Prostate gland (tissue), 2 donors: ENCODE measurements at regions not wholly inside any gene's neighbourhood (a gene's known extent, or its start where the extent isn't known, plus 50 kb on each side); places are given as distances from the start of the nearest gene placed in this dataset.

ENCODE experiments used
- DNase-seq: peaks from one replicate; pipeline ENCODE4 v3.0.0-alpha.2; 2019; ENCODE audit warnings: low spot score
- H3K27ac ChIP-seq, 2 donors: fragments of 200-600 bp; sonication (generic); 2 replicates each; pipeline ENCODE4 v1.5.1; 2017 to 2019
- H3K27me3 ChIP-seq: fragments of 200-600 bp; sonication (generic); replicated peaks from 2 replicates; pipeline ENCODE4 v1.5.1; 2019; ENCODE audit not compliant: insufficient read depth
- H3K36me3 ChIP-seq, 2 donors: fragments of 200-600 bp; sonication (generic); 1 replicate in 1 of 2; 2 replicates in 1 of 2; pipeline versions ENCODE4 v1.5.1 to v1.8.1; 2017 to 2019
- H3K4me1 ChIP-seq: fragments of 200-600 bp; sonication (generic); replicated peaks from 2 replicates; pipeline ENCODE4 v1.5.1; 2019
- H3K4me3 ChIP-seq, 2 donors: fragments of 200-600 bp; sonication (generic); 2 replicates each; pipeline ENCODE4 v1.5.1; 2017 to 2019
- H3K9me3 ChIP-seq: fragments of 200-600 bp; sonication (generic); 2 replicates; pipeline ENCODE4 v1.5.1; 2017
- CTCF ChIP-seq, 4 experiments: fragments of 200-600 bp in 2 of 4; fragments of 450-650 bp in 2 of 4; sonication (generic) in 2 of 4; IDR thresholded peaks; 1 replicate in 3 of 4; 2 replicates in 1 of 4; pipeline ENCODE4 v1.5.1; 2016 to 2019; ENCODE audit warnings: antibody characterized with exemption in 4 of 4, mild to moderate bottlenecking in 2 of 4, moderate library complexity in 2 of 4
- POLR2A ChIP-seq: fragments of 450-650 bp; IDR thresholded peaks from one replicate; pipeline ENCODE4 v1.6.1; 2016; ENCODE audit warnings: antibody characterized with exemption, mild to moderate bottlenecking
- POLR2AphosphoS5 ChIP-seq: sonication (generic); formaldehyde crosslinking; IDR thresholded peaks from one replicate; pipeline ENCODE4 v1.6.1; 2017; ENCODE audit warnings: antibody characterized with exemption
- WGBS: methylation state at CpG from one replicate; pipeline ENCODE4 v1.1.5; 2018; 5-methylcytosine and 5-hydroxymethylcytosine counted together
- intact Hi-C: fragments of 100-400 bp; cut with DNase I; formaldehyde crosslinking; loops from one replicate; pipeline ENCODE4 v1.14.2; 2022

GRCh38 chr12:73277971-73278370 is 1005.8 kb downstream of the TRHDE start:
- no peak for DNase-seq
- Histone ChIP-seq H3K9me3 (no peaks in the 10 kb centered on the region), H3K4me3 (no peak overlapping the region), H3K27me3 (no peaks in the 10 kb centered on the region), H3K27ac (no peak overlapping the region), H3K4me1 (no peaks in the 10 kb centered on the region), H3K36me3 (no peaks in the 10 kb centered on the region)
- TF ChIP-seq POLR2AphosphoS5, result no peak
- no peak for TF ChIP-seq POLR2A
- no peak for TF ChIP-seq CTCF (IDR thresholded peaks at IDR 0.05)
- intact Hi-C loops, result no loop called here

- intact Hi-C loops, result no loop called here
- Histone ChIP-seq H3K4me3 (no peak overlapping the region), H3K36me3 (no peaks in the 10 kb centered on the region), H3K27me3 (no peaks in the 10 kb centered on the region), H3K9me3 (no peaks in the 10 kb centered on the region), H3K4me1 (no peaks in the 10 kb centered on the region), H3K27ac (no peak overlapping the region)
- WGBS, result 85% methylated on average over 2 of the region's 2 CpGs
- no peak for DNase-seq
- TF ChIP-seq POLR2A, result no peak
- no peak for TF ChIP-seq POLR2AphosphoS5
- TF ChIP-seq CTCF (IDR thresholded peaks at IDR 0.05), result no peak
Observed at GRCh38 chr12:73301530-73301929, 1029.4 kb downstream of the TRHDE start.

- TF ChIP-seq POLR2AphosphoS5 (no peak), POLR2A (no peak), CTCF (IDR thresholded peaks at IDR 0.05) (no peak)
Observed at GRCh38 chr12:73307260-73307659, 1035.1 kb downstream of the TRHDE start.

GRCh38 chr12:73308079-73308478 is 1035.9 kb downstream of the TRHDE start:
- intact Hi-C loops, result no loop called here
- no peak overlapping the region for H3K27ac ChIP-seq
- no peaks in the 10 kb centered on the region for H3K9me3 ChIP-seq
- DNase-seq, result no peak
- no peaks in the 10 kb centered on the region for H3K4me1 ChIP-seq
- H3K4me3 ChIP-seq, result no peak overlapping the region
- 43% methylated on average over 1 of the region's 1 CpG for WGBS
- TF ChIP-seq POLR2AphosphoS5 (no peak), POLR2A (no peak), CTCF (IDR thresholded peaks at IDR 0.05) (no peak)
- H3K27me3 ChIP-seq, result no peaks in the 10 kb centered on the region
- H3K36me3 ChIP-seq, result no peaks in the 10 kb centered on the region

More at GRCh38 chr12:73307260-73307659, 1035.1 kb downstream of the TRHDE start:
- Histone ChIP-seq H3K9me3 (no peaks in the 10 kb centered on the region), H3K4me3 (no peak overlapping the region), H3K36me3 (no peaks in the 10 kb centered on the region), H3K27me3 (no peaks in the 10 kb centered on the region), H3K27ac (no peak overlapping the region), H3K4me1 (no peaks in the 10 kb centered on the region)
- WGBS, result 64% methylated on average over 2 of the region's 2 CpGs
- intact Hi-C loops, result no loop called here
- DNase-seq, result no peak

- no peaks in the 10 kb centered on the region for H3K4me1 ChIP-seq
- H3K4me3 ChIP-seq, result no peak overlapping the region
- no peaks in the 10 kb centered on the region for H3K27me3 ChIP-seq
- WGBS, result 47% methylated on average over 1 of the region's 1 CpG
- TF ChIP-seq CTCF (IDR thresholded peaks at IDR 0.05) (no peak), POLR2AphosphoS5 (no peak), POLR2A (no peak)
- DNase-seq, result no peak
- H3K36me3 ChIP-seq, result no peaks in the 10 kb centered on the region
- no peaks in the 10 kb centered on the region for H3K9me3 ChIP-seq
- no peak overlapping the region for H3K27ac ChIP-seq
- intact Hi-C loops, result no loop called here
Observed at GRCh38 chr12:73308747-73309146, 1036.6 kb downstream of the TRHDE start.
